ENCODE measurements at regions not wholly inside any gene's neighbourhood (a gene's known extent, or its start where the extent isn't known, plus 50 kb on each side); places are given as distances from the start of the nearest gene placed in this dataset.
"Not testable (repeated sequence)": the region's sequence is repeated elsewhere in the genome, so short reads cannot be mapped to it uniquely, and the experiment has no call there.

- not testable (repeated sequence) for H4K20me1 ChIP-seq (ENCODE audit: insufficient read depth, low read length); H3K36me3 ChIP-seq (ENCODE audit: insufficient read depth, low read length); H3K27me3 ChIP-seq (ENCODE audit: insufficient read depth, low read length); H3K4me1 ChIP-seq (ENCODE audit: insufficient read depth, low read length, severe bottlenecking); H3K27ac ChIP-seq (ENCODE audit: low read depth, low read length, poor library complexity, severe bottlenecking); H3F3A ChIP-seq (ENCODE audit: insufficient read depth, low read length); H3K4me3 ChIP-seq (ENCODE audit: low read depth, low read length, poor library complexity, severe bottlenecking); H3K4me2 ChIP-seq (ENCODE audit: low read length); H3K9me3 ChIP-seq (ENCODE audit: low read length); H3K9ac ChIP-seq (ENCODE audit: low read length); H3K79me2 ChIP-seq (ENCODE audit: insufficient read depth, low read length); H2AFZ ChIP-seq (ENCODE audit: low read length); H3K9me2 ChIP-seq (ENCODE audit: low read depth, low read length)
These were observed 149.9 kb upstream of the C1QTNF3 start for GRCh38 chr5:34192923-34193262.

- H3K4me2 ChIP-seq (ENCODE audit: low read length); H2AFZ ChIP-seq (ENCODE audit: low read length); H3K27ac ChIP-seq (ENCODE audit: low read depth, low read length, poor library complexity, severe bottlenecking); H3K4me1 ChIP-seq (ENCODE audit: insufficient read depth, low read length, severe bottlenecking); H3K9me2 ChIP-seq (ENCODE audit: low read depth, low read length); H3F3A ChIP-seq (ENCODE audit: insufficient read depth, low read length); H3K79me2 ChIP-seq (ENCODE audit: insufficient read depth, low read length); H3K4me3 ChIP-seq (ENCODE audit: low read depth, low read length, poor library complexity, severe bottlenecking); H3K36me3 ChIP-seq (ENCODE audit: insufficient read depth, low read length); H3K9ac ChIP-seq (ENCODE audit: low read length); H4K20me1 ChIP-seq (ENCODE audit: insufficient read depth, low read length); H3K9me3 ChIP-seq (ENCODE audit: low read length); H3K27me3 ChIP-seq (ENCODE audit: insufficient read depth, low read length): not testable (repeated sequence)
These were observed 150.3 kb upstream of the C1QTNF3 start for GRCh38 chr5:34193297-34193696.

GRCh38 chr5:34193804-34194203 is 150.8 kb upstream of the C1QTNF3 start:
- not testable (repeated sequence) for H3K9ac ChIP-seq (ENCODE audit: low read length); H4K20me1 ChIP-seq (ENCODE audit: insufficient read depth, low read length); H3K79me2 ChIP-seq (ENCODE audit: insufficient read depth, low read length); H3K4me2 ChIP-seq (ENCODE audit: low read length); H3F3A ChIP-seq (ENCODE audit: insufficient read depth, low read length); H3K36me3 ChIP-seq (ENCODE audit: insufficient read depth, low read length); H3K27me3 ChIP-seq (ENCODE audit: insufficient read depth, low read length); H3K4me3 ChIP-seq (ENCODE audit: low read depth, low read length, poor library complexity, severe bottlenecking); H3K4me1 ChIP-seq (ENCODE audit: insufficient read depth, low read length, severe bottlenecking); H2AFZ ChIP-seq (ENCODE audit: low read length); H3K9me3 ChIP-seq (ENCODE audit: low read length); H3K27ac ChIP-seq (ENCODE audit: low read depth, low read length, poor library complexity, severe bottlenecking); H3K9me2 ChIP-seq (ENCODE audit: low read depth, low read length)

- not testable (repeated sequence) for H3K4me3 ChIP-seq (ENCODE audit: low read depth, low read length, poor library complexity, severe bottlenecking); H4K20me1 ChIP-seq (ENCODE audit: insufficient read depth, low read length); H3K27ac ChIP-seq (ENCODE audit: low read depth, low read length, poor library complexity, severe bottlenecking); H3K79me2 ChIP-seq (ENCODE audit: insufficient read depth, low read length); H3K36me3 ChIP-seq (ENCODE audit: insufficient read depth, low read length); H3K27me3 ChIP-seq (ENCODE audit: insufficient read depth, low read length); H3K9ac ChIP-seq (ENCODE audit: low read length); H3K9me2 ChIP-seq (ENCODE audit: low read depth, low read length); H3K9me3 ChIP-seq (ENCODE audit: low read length); H3F3A ChIP-seq (ENCODE audit: insufficient read depth, low read length); H3K4me2 ChIP-seq (ENCODE audit: low read length); H3K4me1 ChIP-seq (ENCODE audit: insufficient read depth, low read length, severe bottlenecking); H2AFZ ChIP-seq (ENCODE audit: low read length)
These were observed 153.1 kb upstream of the C1QTNF3 start for GRCh38 chr5:34196091-34196490.

- H3F3A ChIP-seq (ENCODE audit: insufficient read depth, low read length); H3K27ac ChIP-seq (ENCODE audit: low read depth, low read length, poor library complexity, severe bottlenecking); H3K9me3 ChIP-seq (ENCODE audit: low read length); H3K9me2 ChIP-seq (ENCODE audit: low read depth, low read length); H3K36me3 ChIP-seq (ENCODE audit: insufficient read depth, low read length); H4K20me1 ChIP-seq (ENCODE audit: insufficient read depth, low read length); H3K27me3 ChIP-seq (ENCODE audit: insufficient read depth, low read length); H3K79me2 ChIP-seq (ENCODE audit: insufficient read depth, low read length); H2AFZ ChIP-seq (ENCODE audit: low read length); H3K4me1 ChIP-seq (ENCODE audit: insufficient read depth, low read length, severe bottlenecking); H3K4me2 ChIP-seq (ENCODE audit: low read length); H3K4me3 ChIP-seq (ENCODE audit: low read depth, low read length, poor library complexity, severe bottlenecking); H3K9ac ChIP-seq (ENCODE audit: low read length): not testable (repeated sequence)
These were observed 162.3 kb upstream of the C1QTNF3 start for GRCh38 chr5:34205347-34205746.

GRCh38 chr5:34217386-34217785 is 174.4 kb upstream of the C1QTNF3 start:
- not testable (repeated sequence) for H3K9me2 ChIP-seq (ENCODE audit: low read depth, low read length); H3K4me2 ChIP-seq (ENCODE audit: low read length); H2AFZ ChIP-seq (ENCODE audit: low read length); H3F3A ChIP-seq (ENCODE audit: insufficient read depth, low read length); H3K4me3 ChIP-seq (ENCODE audit: low read depth, low read length, poor library complexity, severe bottlenecking); H3K9ac ChIP-seq (ENCODE audit: low read length); H3K79me2 ChIP-seq (ENCODE audit: insufficient read depth, low read length); H4K20me1 ChIP-seq (ENCODE audit: insufficient read depth, low read length); H3K9me3 ChIP-seq (ENCODE audit: low read length); H3K27ac ChIP-seq (ENCODE audit: low read depth, low read length, poor library complexity, severe bottlenecking); H3K27me3 ChIP-seq (ENCODE audit: insufficient read depth, low read length); H3K4me1 ChIP-seq (ENCODE audit: insufficient read depth, low read length, severe bottlenecking)
- peaks cover 10% of the 10 kb centered on the region; the same call in 1 of the 2 replicates for H3K36me3 ChIP-seq (ENCODE audit: insufficient read depth, low read length)

- not testable (repeated sequence) for H3K4me2 ChIP-seq (ENCODE audit: low read length); H3K79me2 ChIP-seq (ENCODE audit: insufficient read depth, low read length); H3K9me3 ChIP-seq (ENCODE audit: low read length); H3K27me3 ChIP-seq (ENCODE audit: insufficient read depth, low read length); H4K20me1 ChIP-seq (ENCODE audit: insufficient read depth, low read length); H3K9me2 ChIP-seq (ENCODE audit: low read depth, low read length); H3K9ac ChIP-seq (ENCODE audit: low read length); H3K27ac ChIP-seq (ENCODE audit: low read depth, low read length, poor library complexity, severe bottlenecking); H2AFZ ChIP-seq (ENCODE audit: low read length); H3K36me3 ChIP-seq (ENCODE audit: insufficient read depth, low read length); H3K4me1 ChIP-seq (ENCODE audit: insufficient read depth, low read length, severe bottlenecking); H3F3A ChIP-seq (ENCODE audit: insufficient read depth, low read length); H3K4me3 ChIP-seq (ENCODE audit: low read depth, low read length, poor library complexity, severe bottlenecking)
These were observed 178.5 kb upstream of the C1QTNF3 start for GRCh38 chr5:34221329-34222073.

- H2AFZ ChIP-seq (ENCODE audit: low read length); H3K27ac ChIP-seq (ENCODE audit: low read depth, low read length, poor library complexity, severe bottlenecking); H3K9me3 ChIP-seq (ENCODE audit: low read length); H3K4me2 ChIP-seq (ENCODE audit: low read length); H3K9ac ChIP-seq (ENCODE audit: low read length); H3K4me3 ChIP-seq (ENCODE audit: low read depth, low read length, poor library complexity, severe bottlenecking); H3K27me3 ChIP-seq (ENCODE audit: insufficient read depth, low read length); H4K20me1 ChIP-seq (ENCODE audit: insufficient read depth, low read length); H3K9me2 ChIP-seq (ENCODE audit: low read depth, low read length); H3K36me3 ChIP-seq (ENCODE audit: insufficient read depth, low read length); H3K79me2 ChIP-seq (ENCODE audit: insufficient read depth, low read length); H3K4me1 ChIP-seq (ENCODE audit: insufficient read depth, low read length, severe bottlenecking); H3F3A ChIP-seq (ENCODE audit: insufficient read depth, low read length): not testable (repeated sequence)
These were observed 180.1 kb upstream of the C1QTNF3 start for GRCh38 chr5:34223158-34223557.

Data from OCI-LY1 (cell line).